Endometrium (tissue), 2 donors: ENCODE measurements at regions not wholly inside any gene's neighbourhood (a gene's known extent, or its start where the extent isn't known, plus 50 kb on each side); places are given as distances from the start of the nearest gene placed in this dataset.

Experiments
- FAIRE-seq: peaks from 2 replicates; lab custom pipeline; 2012; peaks lifted over from hg19 to GRCh38; lab: Jason Lieb, UNC
- donor health status: control.
- donor health status: control.

GRCh38 chr20:16946097-16946496 is 197.9 kb downstream of the OTOR start:
- FAIRE-seq: no peak

GRCh38 chr20:16947479-16947878 is 199.3 kb downstream of the OTOR start:
- no peak for FAIRE-seq

- no peak for FAIRE-seq
Measured at GRCh38 chr20:16951876-16952275, 203.7 kb downstream of the OTOR start.

GRCh38 chr20:16952965-16953364 is 204.8 kb downstream of the OTOR start:
- FAIRE-seq: no peak

- FAIRE-seq: no peak
Measured at GRCh38 chr20:16953858-16954257, 205.7 kb downstream of the OTOR start.

- FAIRE-seq: no peak
Measured at GRCh38 chr20:16955462-16955861, 207.3 kb downstream of the OTOR start.

- FAIRE-seq: no peak
Measured at GRCh38 chr20:16955971-16956370, 207.8 kb downstream of the OTOR start.

GRCh38 chr20:16965401-16965800 is 217.2 kb downstream of the OTOR start:
- FAIRE-seq: no peak

- no peak for FAIRE-seq
Measured at GRCh38 chr20:16966276-16966880, 218.2 kb downstream of the OTOR start.

GRCh38 chr20:16968099-16968498 is 219.9 kb downstream of the OTOR start:
- FAIRE-seq: no peak

GRCh38 chr20:16970776-16971175 is 222.6 kb downstream of the OTOR start:
- no peak for FAIRE-seq

GRCh38 chr20:16974080-16974854 is 226.1 kb downstream of the OTOR start:
- no peak for FAIRE-seq

GRCh38 chr20:16974855-16975162 is 226.7 kb downstream of the OTOR start:
- no peak for FAIRE-seq

GRCh38 chr20:16975682-16976081 is 227.5 kb downstream of the OTOR start:
- FAIRE-seq: no peak

- no peak for FAIRE-seq
Measured at GRCh38 chr20:16978497-16978896, 230.3 kb downstream of the OTOR start.

- no peak for FAIRE-seq
Measured at GRCh38 chr20:16982091-16982726, 234.1 kb downstream of the OTOR start.

- FAIRE-seq: no peak
Measured at GRCh38 chr20:16984481-16984880, 236.3 kb downstream of the OTOR start.

- no peak for FAIRE-seq
Measured at GRCh38 chr20:17003170-17003870, 223.5 kb upstream of the PCSK2 start.

- no peak for FAIRE-seq
Measured at GRCh38 chr20:17010181-17010580, 216.7 kb upstream of the PCSK2 start.

GRCh38 chr20:17012546-17013226 is 214.2 kb upstream of the PCSK2 start:
- FAIRE-seq: no peak

GRCh38 chr20:17014217-17014616 is 212.6 kb upstream of the PCSK2 start:
- FAIRE-seq: no peak

- no peak for FAIRE-seq
Measured at GRCh38 chr20:17014756-17015366, 212.0 kb upstream of the PCSK2 start.
